Hepatocyte (in vitro differentiated cells): ENCODE measurements at regions not wholly inside any gene's neighbourhood (a gene's known extent, or its start where the extent isn't known, plus 50 kb on each side); places are given as distances from the start of the nearest gene placed in this dataset.

Experiments
- DNase-seq: peaks from one replicate; pipeline ENCODE4 v3.0.0-alpha.2; 2016; ENCODE audit warnings: low spot score
- H2AFZ ChIP-seq: fragments of 200-600 bp; sonication (generic); 2 replicates; pipeline ENCODE4 v1.6.0; 2016; ENCODE audit warnings: antibody characterized with exemption, mild to moderate bottlenecking
- H3K27ac ChIP-seq: fragments of 200-600 bp; sonication (generic); 2 replicates; pipeline ENCODE4 v1.5.1; 2016; ENCODE audit warnings: mild to moderate bottlenecking
- H3K27me3 ChIP-seq: fragments of 200-600 bp; sonication (generic); 2 replicates; pipeline ENCODE4 v1.6.1; 2016
- H3K36me3 ChIP-seq: fragments of 200-600 bp; sonication (generic); replicated peaks from 2 replicates; pipeline ENCODE4 v1.5.1; 2016; ENCODE audit warnings: low read depth; ENCODE audit not compliant: insufficient read depth
- H3K4me1 ChIP-seq: fragments of 200-600 bp; sonication (generic); 2 replicates; pipeline ENCODE4 v1.5.1; 2016; ENCODE audit warnings: mild to moderate bottlenecking, moderate library complexity; ENCODE audit not compliant: insufficient read depth
- H3K4me2 ChIP-seq: fragments of 200-600 bp; sonication (generic); 2 replicates; pipeline ENCODE4 v1.6.0; 2016
- H3K4me3 ChIP-seq: fragments of 200-600 bp; sonication (generic); 2 replicates; pipeline ENCODE4 v1.5.1; 2016; ENCODE audit warnings: mild to moderate bottlenecking
- H3K79me2 ChIP-seq: fragments of 200-600 bp; sonication (generic); 2 replicates; pipeline ENCODE4 v1.6.0; 2017; ENCODE audit warnings: mild to moderate bottlenecking
- H3K9me2 ChIP-seq: fragments of 200-600 bp; sonication (generic); replicated peaks from 2 replicates; pipeline ENCODE4 v1.6.0; 2017; ENCODE audit warnings: mild to moderate bottlenecking; ENCODE audit not compliant: insufficient read depth
- H3K9me3 ChIP-seq: fragments of 200-600 bp; sonication (generic); 2 replicates; pipeline ENCODE4 v1.5.1; 2016; ENCODE audit warnings: low read depth, mild to moderate bottlenecking
- H4K20me1 ChIP-seq: fragments of 200-600 bp; sonication (generic); 2 replicates; pipeline ENCODE4 v1.6.0; 2016; ENCODE audit warnings: mild to moderate bottlenecking; ENCODE audit not compliant: insufficient read depth, poor library complexity, severe bottlenecking
- CTCF ChIP-seq: fragments of 200-600 bp; sonication (generic); IDR thresholded peaks from 2 replicates; pipeline ENCODE4 v1.5.1; 2016; ENCODE audit warnings: antibody characterized with exemption, mild to moderate bottlenecking; ENCODE audit not compliant: poor library complexity
- EZH2 ChIP-seq: fragments of 200-600 bp; sonication (generic); IDR thresholded peaks from 2 replicates; pipeline ENCODE4 v1.6.1; 2016; ENCODE audit warnings: antibody characterized with exemption, mild to moderate bottlenecking, borderline replicate concordance
- EZH2phosphoT487 ChIP-seq: fragments of 200-600 bp; sonication (generic); IDR thresholded peaks from one replicate; pipeline ENCODE4 v1.6.1; 2018; ENCODE audit warnings: antibody characterized with exemption, mild to moderate bottlenecking, low read depth, moderate library complexity; ENCODE audit not compliant: unreplicated experiment, severe bottlenecking
- WGBS: methylation state at CpG from one replicate; pipeline ENCODE4 v1.1.6; 2016; ENCODE audit warnings: low lambda C conversion rate; ENCODE audit errors: missing lambda C conversion rate; 5-methylcytosine and 5-hydroxymethylcytosine counted together

GRCh38 chr6:126824226-126824625, 294.2 kb upstream of the RSPO3 start:
- no peaks in the 10 kb centered on the region for H3K79me2 ChIP-seq
- H3K36me3 ChIP-seq, result no peaks in the 10 kb centered on the region
- 21% methylated on average over 2 of the region's 2 CpGs for WGBS
- H3K4me2 ChIP-seq, result no peak overlapping the region
- DNase-seq, result no peak
- no peaks in the 10 kb centered on the region for H3K4me1 ChIP-seq
- H4K20me1 ChIP-seq, result no peaks in the 10 kb centered on the region
- no peak overlapping the region for H3K4me3 ChIP-seq
- H3K9me2 ChIP-seq, result no peaks in the 10 kb centered on the region
- no peak overlapping the region for H2AFZ ChIP-seq
- H3K27ac ChIP-seq, result no peak overlapping the region
- TF ChIP-seq EZH2phosphoT487 (no peak), EZH2 (no peak), CTCF (no peak)
- H3K9me3 ChIP-seq, result no peaks in the 10 kb centered on the region
- no peaks in the 10 kb centered on the region for H3K27me3 ChIP-seq

GRCh38 chr6:126824815-126825214, 293.7 kb upstream of the RSPO3 start:
- H3K9me3 ChIP-seq, result no peaks in the 10 kb centered on the region
- no peaks in the 10 kb centered on the region for H3K36me3 ChIP-seq
- TF ChIP-seq EZH2, result no peak
- no peak for TF ChIP-seq EZH2phosphoT487
- TF ChIP-seq CTCF, result no peak
- WGBS, result 77% methylated on average over 2 of the region's 2 CpGs
- no peaks in the 10 kb centered on the region for H3K9me2 ChIP-seq
- no peak overlapping the region for H3K4me3 ChIP-seq
- no peak for DNase-seq
- H4K20me1 ChIP-seq, result no peaks in the 10 kb centered on the region
- no peak overlapping the region for H3K4me2 ChIP-seq
- H3K27ac ChIP-seq, result no peak overlapping the region
- no peak overlapping the region for H2AFZ ChIP-seq
- H3K27me3 ChIP-seq, result no peaks in the 10 kb centered on the region
- no peaks in the 10 kb centered on the region for H3K79me2 ChIP-seq
- no peaks in the 10 kb centered on the region for H3K4me1 ChIP-seq

- 39% methylated on average over 1 of the region's 1 CpG for WGBS
- TF ChIP-seq EZH2, result no peak
- TF ChIP-seq EZH2phosphoT487, result no peak
- TF ChIP-seq CTCF, result no peak
- no peak overlapping the region for H2AFZ ChIP-seq
These were observed 292.2 kb upstream of the RSPO3 start for GRCh38 chr6:126826166-126826714.

GRCh38 chr6:126831461-126831860, 287.0 kb upstream of the RSPO3 start:
- H3K4me3 ChIP-seq, result no peak overlapping the region
- no peaks in the 10 kb centered on the region for H4K20me1 ChIP-seq
- H3K9me3 ChIP-seq, result no peaks in the 10 kb centered on the region
- 74% methylated on average over 5 of the region's 5 CpGs for WGBS
- TF ChIP-seq EZH2, result no peak
- no peak for TF ChIP-seq EZH2phosphoT487
- no peak for TF ChIP-seq CTCF
- no peak for DNase-seq
- no peak overlapping the region for H3K4me2 ChIP-seq
- H3K27ac ChIP-seq, result no peak overlapping the region
- H2AFZ ChIP-seq, result no peak overlapping the region
- H3K9me2 ChIP-seq, result no peaks in the 10 kb centered on the region
- H3K36me3 ChIP-seq, result no peaks in the 10 kb centered on the region
- no peaks in the 10 kb centered on the region for H3K4me1 ChIP-seq
- H3K27me3 ChIP-seq, result no peaks in the 10 kb centered on the region
- no peaks in the 10 kb centered on the region for H3K79me2 ChIP-seq

More at GRCh38 chr6:126826166-126826714, 292.2 kb upstream of the RSPO3 start:
- DNase-seq, result no peak
- no peaks in the 10 kb centered on the region for H3K4me1 ChIP-seq
- H3K9me2 ChIP-seq, result no peaks in the 10 kb centered on the region
- no peaks in the 10 kb centered on the region for H3K27me3 ChIP-seq
- H4K20me1 ChIP-seq, result no peaks in the 10 kb centered on the region
- no peaks in the 10 kb centered on the region for H3K9me3 ChIP-seq
- H3K4me2 ChIP-seq, result no peak overlapping the region
- H3K27ac ChIP-seq, result no peak overlapping the region
- H3K36me3 ChIP-seq, result no peaks in the 10 kb centered on the region
- H3K4me3 ChIP-seq, result no peak overlapping the region
- H3K79me2 ChIP-seq, result no peaks in the 10 kb centered on the region
